ENCODE measurements at regions not wholly inside any gene's neighbourhood (a gene's known extent, or its start where the extent isn't known, plus 50 kb on each side); places are given as distances from the start of the nearest gene placed in this dataset.

GRCh38 chr13:63607153-63607552 is 2191.5 kb upstream of the PCDH20 start:
- no peak overlapping the region for H3K27ac ChIP-seq
- WGBS, 3 donors, result 84 to 95% (median 90%) methylated on average over 1 of the region's 1 CpG
- H3K36me3 ChIP-seq, result no peaks in the 10 kb centered on the region
- intact Hi-C loops (cut with DNase I), result no loop called here
- H3K27me3 ChIP-seq, result no peaks in the 10 kb centered on the region
- no peaks in the 10 kb centered on the region for H3K4me1 ChIP-seq (ENCODE audit: insufficient read depth)
- no peak for DNase-seq
- no peak overlapping the region for H3K4me3 ChIP-seq
- no peak for TF ChIP-seq POLR2A (IDR thresholded peaks at IDR 0.05)
- TF ChIP-seq CTCF (IDR thresholded peaks at IDR 0.05), result no peak
- no peak for TF ChIP-seq EP300 (IDR thresholded peaks at IDR 0.05)
- no peaks in the 10 kb centered on the region for H3K9me3 ChIP-seq

- TF ChIP-seq EP300 (IDR thresholded peaks at IDR 0.05) (no peak), CTCF (IDR thresholded peaks at IDR 0.05) (no peak), POLR2A (IDR thresholded peaks at IDR 0.05) (no peak)
- no peak for DNase-seq
- Histone ChIP-seq H3K36me3 (no peaks in the 10 kb centered on the region), H3K27ac (no peak overlapping the region), H3K27me3 (no peaks in the 10 kb centered on the region), H3K9me3 (no peaks in the 10 kb centered on the region), H3K4me3 (no peak overlapping the region), H3K4me1 (ENCODE audit: insufficient read depth) (no peaks in the 10 kb centered on the region)
- intact Hi-C loops (cut with DNase I), result no loop called here
Measured at GRCh38 chr13:63605962-63606361, 2190.3 kb upstream of the PCDH20 start.

- no peak for TF ChIP-seq CTCF (IDR thresholded peaks at IDR 0.05)
- no peaks in the 10 kb centered on the region for H3K9me3 ChIP-seq
- DNase-seq, result no peak
- no peak overlapping the region for H3K27ac ChIP-seq
- no peaks in the 10 kb centered on the region for H3K27me3 ChIP-seq
- WGBS, 3 donors, result 92 to 95% (median 94%) methylated on average over 2 of the region's 2 CpGs
- no peaks in the 10 kb centered on the region for H3K4me1 ChIP-seq (ENCODE audit: insufficient read depth)
- no peak overlapping the region for H3K4me3 ChIP-seq
- H3K36me3 ChIP-seq, result no peaks in the 10 kb centered on the region
- intact Hi-C loops (cut with DNase I), result no loop called here
Measured at GRCh38 chr13:63605403-63605802, 2189.8 kb upstream of the PCDH20 start.

- no peaks in the 10 kb centered on the region for H3K27me3 ChIP-seq
- no peaks in the 10 kb centered on the region for H3K4me1 ChIP-seq (ENCODE audit: insufficient read depth)
- H3K4me3 ChIP-seq, result no peak overlapping the region
- no peak overlapping the region for H3K27ac ChIP-seq
- H3K9me3 ChIP-seq, result no peaks in the 10 kb centered on the region
- no peaks in the 10 kb centered on the region for H3K36me3 ChIP-seq
- WGBS, 3 donors, result 91 to 94% (median 93%) methylated on average over 7 of the region's 7 CpGs
- intact Hi-C loops (cut with DNase I), result no loop called here
- DNase-seq, result no peak
- TF ChIP-seq CTCF (IDR thresholded peaks at IDR 0.05) (no peak), EP300 (IDR thresholded peaks at IDR 0.05) (no peak), POLR2A (IDR thresholded peaks at IDR 0.05) (no peak)
Measured at GRCh38 chr13:63595811-63596210, 2180.2 kb upstream of the PCDH20 start.

GRCh38 chr13:63586467-63586866 is 2170.8 kb upstream of the PCDH20 start:
- Histone ChIP-seq H3K4me3 (no peak overlapping the region), H3K9me3 (no peaks in the 10 kb centered on the region), H3K27me3 (no peaks in the 10 kb centered on the region), H3K4me1 (ENCODE audit: insufficient read depth) (no peaks in the 10 kb centered on the region), H3K36me3 (no peaks in the 10 kb centered on the region), H3K27ac (no peak overlapping the region)
- no peak for DNase-seq
- intact Hi-C loops (cut with DNase I), result no loop called here
- TF ChIP-seq POLR2A (IDR thresholded peaks at IDR 0.05) (no peak), CTCF (IDR thresholded peaks at IDR 0.05) (no peak)
- 82 to 89% (median 86%) methylated on average over 7 of the region's 7 CpGs for WGBS, 3 donors

Data from ovary (tissue), 7 donors.